HFF-Myc (cell line): ENCODE measurements at regions not wholly inside any gene's neighbourhood (a gene's known extent, or its start where the extent isn't known, plus 50 kb on each side); places are given as distances from the start of the nearest gene placed in this dataset.

Experiments
- DNase-seq: peaks from one replicate; pipeline ENCODE4 v3.0.0-alpha.2; 2011; ENCODE audit warnings: low read depth; ENCODE audit errors: extremely low read depth
- H3K4me3 ChIP-seq: replicated peaks from 2 replicates; pipeline ENCODE4 v1.5.1; 2011; ENCODE audit warnings: low read depth, mild to moderate bottlenecking, control low read depth, low read length
- TF ChIP-seq, protein P1 (sequence below): IDR thresholded peaks from 2 replicates; pipeline ENCODE4 v1.5.1; 2012; ENCODE audit warnings: mild to moderate bottlenecking, low read depth, low read length, control low read depth; ENCODE audit errors: missing control alignments

DNA sequence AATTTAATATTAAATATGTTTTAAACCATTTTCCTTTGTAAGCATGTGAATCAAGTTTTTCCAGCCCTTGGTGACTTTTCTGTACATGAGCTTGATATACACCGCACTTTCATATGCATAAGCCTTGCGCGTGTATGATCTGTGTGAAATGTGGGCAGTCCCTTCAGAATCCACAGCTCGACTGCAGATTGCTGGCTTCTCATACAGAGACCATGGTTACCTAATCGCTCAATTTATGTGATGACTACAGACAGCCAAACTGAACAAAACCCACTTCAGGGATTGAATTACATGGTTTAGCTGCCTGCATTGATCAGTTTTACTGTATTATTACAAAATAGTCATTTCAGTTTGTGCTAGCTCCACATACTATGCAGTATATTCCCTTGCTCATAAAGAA is 212.3 kb upstream of the NECTIN3 start:
- TF ChIP-seq, protein P1, sequence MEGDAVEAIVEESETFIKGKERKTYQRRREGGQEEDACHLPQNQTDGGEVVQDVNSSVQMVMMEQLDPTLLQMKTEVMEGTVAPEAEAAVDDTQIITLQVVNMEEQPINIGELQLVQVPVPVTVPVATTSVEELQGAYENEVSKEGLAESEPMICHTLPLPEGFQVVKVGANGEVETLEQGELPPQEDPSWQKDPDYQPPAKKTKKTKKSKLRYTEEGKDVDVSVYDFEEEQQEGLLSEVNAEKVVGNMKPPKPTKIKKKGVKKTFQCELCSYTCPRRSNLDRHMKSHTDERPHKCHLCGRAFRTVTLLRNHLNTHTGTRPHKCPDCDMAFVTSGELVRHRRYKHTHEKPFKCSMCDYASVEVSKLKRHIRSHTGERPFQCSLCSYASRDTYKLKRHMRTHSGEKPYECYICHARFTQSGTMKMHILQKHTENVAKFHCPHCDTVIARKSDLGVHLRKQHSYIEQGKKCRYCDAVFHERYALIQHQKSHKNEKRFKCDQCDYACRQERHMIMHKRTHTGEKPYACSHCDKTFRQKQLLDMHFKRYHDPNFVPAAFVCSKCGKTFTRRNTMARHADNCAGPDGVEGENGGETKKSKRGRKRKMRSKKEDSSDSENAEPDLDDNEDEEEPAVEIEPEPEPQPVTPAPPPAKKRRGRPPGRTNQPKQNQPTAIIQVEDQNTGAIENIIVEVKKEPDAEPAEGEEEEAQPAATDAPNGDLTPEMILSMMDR, result no peak
- DNase-seq, result no peak
- H3K4me3 ChIP-seq, result no peak overlapping the region

DNA sequence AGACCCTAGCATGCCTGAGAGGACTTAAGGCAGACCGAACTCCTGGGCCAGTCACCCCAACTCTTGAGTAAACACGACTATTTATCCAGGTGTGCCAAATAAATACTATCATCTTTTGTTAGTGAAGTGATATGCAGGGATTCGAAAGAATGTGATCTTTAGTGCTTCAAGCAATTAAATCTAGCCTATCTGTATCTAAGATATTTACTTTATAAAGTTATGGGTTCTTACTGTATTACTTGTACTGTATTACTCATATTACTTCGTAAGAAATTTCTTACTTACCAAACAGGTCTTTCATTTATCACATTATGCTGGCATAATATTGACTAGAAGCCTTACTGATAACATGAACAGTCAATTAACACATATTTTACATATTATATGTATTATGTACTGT is 211.6 kb upstream of the NECTIN3 start:
- no peak for DNase-seq
- no peak overlapping the region for H3K4me3 ChIP-seq
- TF ChIP-seq, protein P1, result no peak

DNA sequence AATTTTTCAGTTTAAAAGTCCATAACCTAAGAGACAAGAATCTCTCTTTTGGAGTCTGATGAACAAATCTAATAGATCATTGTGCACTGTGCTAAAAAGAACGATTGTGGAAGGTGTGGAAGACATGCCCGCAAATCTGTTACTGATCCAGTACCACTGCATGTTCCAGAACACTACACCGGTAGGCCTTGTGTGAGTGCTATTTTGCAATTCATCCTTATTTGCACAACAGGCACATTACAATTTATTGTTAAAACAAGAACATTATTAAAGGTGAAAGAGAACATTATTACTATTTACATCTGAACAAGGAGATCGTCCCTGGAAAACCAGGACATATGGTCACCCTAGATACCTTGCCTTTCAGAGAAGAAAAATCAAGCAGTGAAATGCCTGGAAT is 205.7 kb upstream of the NECTIN3 start:
- TF ChIP-seq, protein P1, result no peak
- DNase-seq, result no peak
- no peak overlapping the region for H3K4me3 ChIP-seq

DNA sequence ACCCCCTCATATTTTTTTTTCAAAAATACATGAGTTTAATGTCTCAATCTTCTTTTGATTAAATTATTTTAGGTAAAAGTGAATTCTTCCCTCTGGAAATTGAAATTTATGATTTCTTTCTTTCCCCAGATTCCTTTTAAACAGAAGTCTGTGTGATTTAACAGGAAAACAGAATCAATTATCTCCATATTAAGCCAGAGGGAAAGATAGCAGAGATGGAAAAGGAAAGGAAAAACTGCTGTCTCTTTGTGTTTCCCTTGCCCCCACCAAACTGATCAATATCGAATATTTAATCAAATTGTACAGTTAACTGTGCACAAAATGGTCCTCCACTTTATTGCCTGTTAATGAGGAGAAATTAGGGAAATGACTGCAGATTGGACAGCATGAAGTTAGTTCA is 203.5 kb upstream of the NECTIN3 start:
- no peak for DNase-seq
- H3K4me3 ChIP-seq, result no peak overlapping the region
- TF ChIP-seq, protein P1, result no peak

DNA sequence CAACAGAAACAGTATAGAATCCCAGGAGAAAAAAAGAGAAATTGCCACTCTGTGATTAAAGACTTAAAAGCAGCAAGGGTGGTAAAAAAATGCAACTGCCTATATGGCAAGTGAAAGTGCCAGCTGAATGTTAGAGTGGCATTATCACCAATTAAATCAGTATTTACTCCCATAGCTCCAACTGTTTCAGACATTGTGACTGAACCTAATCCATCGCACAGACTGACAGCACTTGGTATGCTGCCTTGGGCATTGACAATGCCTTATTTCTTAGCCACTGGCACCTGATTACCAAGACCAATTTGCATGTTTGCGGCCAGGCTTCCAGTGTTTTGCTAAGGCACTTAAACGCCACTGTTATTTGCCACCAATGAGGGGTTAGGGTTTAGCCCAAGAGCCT is 201.9 kb upstream of the NECTIN3 start:
- TF ChIP-seq, protein P1, result no peak
- no peak overlapping the region for H3K4me3 ChIP-seq
- DNase-seq, result no peak

DNA sequence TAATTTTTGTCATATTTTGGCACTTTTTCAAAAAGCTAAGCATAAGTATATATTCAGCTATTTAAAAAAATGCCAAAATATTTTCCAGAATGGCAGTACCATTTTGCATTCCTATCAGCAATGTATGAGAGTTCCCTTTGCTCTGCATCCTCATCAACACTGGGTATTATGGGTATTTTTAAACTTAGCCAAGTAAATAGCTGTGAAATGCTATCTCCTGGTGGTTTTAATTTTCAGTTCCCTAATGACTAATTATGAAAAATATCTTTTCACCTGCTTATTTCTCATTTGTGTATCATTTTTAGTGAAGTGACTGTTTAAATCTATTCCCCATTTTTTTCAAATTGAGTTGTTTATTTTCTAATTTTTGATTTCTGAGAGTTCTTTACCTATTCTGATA is 199.7 kb upstream of the NECTIN3 start:
- DNase-seq, result no peak
- TF ChIP-seq, protein P1, result no peak
- H3K4me3 ChIP-seq, result no peak overlapping the region

DNA sequence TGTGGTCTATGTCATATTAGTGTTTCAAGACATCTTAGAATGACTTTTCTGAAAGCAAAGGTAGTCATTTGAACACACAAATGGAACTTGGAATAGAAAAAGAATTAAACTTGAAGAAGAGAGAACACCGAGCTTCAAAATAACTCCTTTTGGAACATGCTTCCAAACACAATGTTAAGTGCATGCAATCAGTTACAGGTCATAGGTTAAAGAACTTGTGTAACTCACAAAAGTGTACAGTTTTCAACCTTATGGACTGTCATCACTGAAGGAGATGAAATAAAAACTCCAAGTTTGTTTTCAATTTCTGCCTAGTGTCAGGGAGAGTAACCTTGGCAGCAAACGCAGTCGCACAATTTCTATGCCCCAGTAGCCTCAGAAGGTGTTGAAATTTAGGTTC is 192.9 kb upstream of the NECTIN3 start:
- TF ChIP-seq, protein P1, result no peak
- DNase-seq, result no peak
- H3K4me3 ChIP-seq, result no peak overlapping the region
